Type B pancreatic cell (in vitro differentiated cells): ENCODE measurements at regions not wholly inside any gene's neighbourhood (a gene's known extent, or its start where the extent isn't known, plus 50 kb on each side); places are given as distances from the start of the nearest gene placed in this dataset.
A peak's percentile ranks its signal among the peaks of the same experiment; 100 is the strongest.

Source experiments
- DNase-seq: peaks from one replicate; pipeline ENCODE4 v3.0.0; 2021; ENCODE audit warnings: mixed read lengths; ENCODE audit not compliant: unreplicated experiment; ENCODE audit errors: extremely low spot score
- H3K27ac Mint-ChIP-seq: 2 replicates; pipeline ENCODE4 v1.8.0; 2021; ENCODE audit warnings: mild to moderate bottlenecking, mixed read lengths
- H3K27me3 Mint-ChIP-seq: 2 replicates; pipeline ENCODE4 v1.8.0; 2021; ENCODE audit warnings: mixed read lengths
- H3K36me3 Mint-ChIP-seq: 2 replicates; pipeline ENCODE4 v1.8.0; 2021; ENCODE audit warnings: mixed read lengths
- H3K4me1 Mint-ChIP-seq: one replicate; pipeline ENCODE4 v1.8.0; 2021; ENCODE audit warnings: mixed read lengths; ENCODE audit not compliant: unreplicated experiment
- H3K4me3 Mint-ChIP-seq: 2 replicates; pipeline ENCODE4 v1.8.0; 2021; ENCODE audit warnings: mild to moderate bottlenecking, mixed read lengths
- H3K9me3 Mint-ChIP-seq: 2 replicates; pipeline ENCODE4 v1.8.0; 2021; ENCODE audit warnings: mixed read lengths
- TF ChIP-seq, protein P1 (sequence below): fragments of 200-600 bp; sonication (generic); conservative IDR thresholded peaks from 2 replicates; pipeline ENCODE4 v1.5.0; 2021; ENCODE audit warnings: antibody characterized with exemption, mild to moderate bottlenecking

DNA sequence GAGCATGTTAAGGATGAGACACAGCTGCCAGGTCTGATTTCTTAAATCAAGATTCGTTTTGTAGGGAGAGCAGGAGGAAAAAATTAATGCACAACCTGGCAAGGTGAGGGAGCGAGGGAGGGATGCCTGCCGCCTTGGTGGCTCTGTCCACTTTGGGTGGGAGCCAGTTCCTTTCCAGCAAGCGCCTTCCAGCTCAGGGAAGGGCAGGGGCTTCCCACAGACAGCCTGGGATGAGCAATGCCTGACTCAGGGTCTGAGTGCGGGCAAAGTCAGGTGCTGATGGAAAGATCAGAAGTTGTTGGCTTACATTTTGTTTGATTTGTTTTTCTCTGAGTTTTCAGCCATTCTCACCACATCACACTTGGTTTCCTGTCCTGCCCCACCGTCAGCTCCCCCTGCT is 220.7 kb downstream of the ENGASE start:
- DNase-seq, result no peak
- TF ChIP-seq, protein P1, sequence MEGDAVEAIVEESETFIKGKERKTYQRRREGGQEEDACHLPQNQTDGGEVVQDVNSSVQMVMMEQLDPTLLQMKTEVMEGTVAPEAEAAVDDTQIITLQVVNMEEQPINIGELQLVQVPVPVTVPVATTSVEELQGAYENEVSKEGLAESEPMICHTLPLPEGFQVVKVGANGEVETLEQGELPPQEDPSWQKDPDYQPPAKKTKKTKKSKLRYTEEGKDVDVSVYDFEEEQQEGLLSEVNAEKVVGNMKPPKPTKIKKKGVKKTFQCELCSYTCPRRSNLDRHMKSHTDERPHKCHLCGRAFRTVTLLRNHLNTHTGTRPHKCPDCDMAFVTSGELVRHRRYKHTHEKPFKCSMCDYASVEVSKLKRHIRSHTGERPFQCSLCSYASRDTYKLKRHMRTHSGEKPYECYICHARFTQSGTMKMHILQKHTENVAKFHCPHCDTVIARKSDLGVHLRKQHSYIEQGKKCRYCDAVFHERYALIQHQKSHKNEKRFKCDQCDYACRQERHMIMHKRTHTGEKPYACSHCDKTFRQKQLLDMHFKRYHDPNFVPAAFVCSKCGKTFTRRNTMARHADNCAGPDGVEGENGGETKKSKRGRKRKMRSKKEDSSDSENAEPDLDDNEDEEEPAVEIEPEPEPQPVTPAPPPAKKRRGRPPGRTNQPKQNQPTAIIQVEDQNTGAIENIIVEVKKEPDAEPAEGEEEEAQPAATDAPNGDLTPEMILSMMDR, result no peak
- peaks cover 68% of the 10 kb centered on the region for H3K27me3 Mint-ChIP-seq
- H3K27ac Mint-ChIP-seq, result no peak overlapping the region
- no peaks in the 10 kb centered on the region for H3K4me1 Mint-ChIP-seq
- H3K36me3 Mint-ChIP-seq, result no peaks in the 10 kb centered on the region
- no peak overlapping the region for H3K4me3 Mint-ChIP-seq
- H3K9me3 Mint-ChIP-seq, result no peaks in the 10 kb centered on the region

DNA sequence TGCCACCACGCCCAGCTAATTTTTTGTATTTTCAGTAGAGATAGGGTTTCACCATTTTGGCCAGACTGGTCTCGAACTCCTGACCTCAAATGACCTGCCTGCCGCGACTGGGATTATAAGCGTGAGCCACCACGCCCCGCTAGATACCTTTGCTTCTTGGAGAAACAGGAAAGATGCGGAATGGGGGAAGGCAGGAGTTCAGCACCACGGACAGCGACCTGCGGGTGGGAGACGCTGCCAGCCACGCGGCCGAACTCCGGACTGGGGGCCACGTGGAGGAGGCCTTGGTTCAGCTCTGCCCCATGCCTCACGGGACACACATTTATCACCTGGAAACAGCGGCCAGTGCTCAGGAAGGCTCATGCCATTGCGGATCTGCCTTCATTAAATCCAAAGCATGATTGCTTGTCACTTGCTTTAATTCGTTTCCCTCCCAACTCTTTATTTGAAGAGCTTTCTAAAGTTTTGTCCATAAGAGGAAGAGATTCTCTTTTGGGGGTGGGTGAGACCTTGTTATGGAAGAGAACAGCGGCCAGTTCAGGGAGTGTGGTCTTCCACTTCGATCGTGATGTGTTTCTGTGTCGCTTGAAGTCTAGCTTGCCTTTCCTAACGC is 219.9 kb downstream of the ENGASE start:
- H3K27ac Mint-ChIP-seq, result no peak overlapping the region

DNA sequence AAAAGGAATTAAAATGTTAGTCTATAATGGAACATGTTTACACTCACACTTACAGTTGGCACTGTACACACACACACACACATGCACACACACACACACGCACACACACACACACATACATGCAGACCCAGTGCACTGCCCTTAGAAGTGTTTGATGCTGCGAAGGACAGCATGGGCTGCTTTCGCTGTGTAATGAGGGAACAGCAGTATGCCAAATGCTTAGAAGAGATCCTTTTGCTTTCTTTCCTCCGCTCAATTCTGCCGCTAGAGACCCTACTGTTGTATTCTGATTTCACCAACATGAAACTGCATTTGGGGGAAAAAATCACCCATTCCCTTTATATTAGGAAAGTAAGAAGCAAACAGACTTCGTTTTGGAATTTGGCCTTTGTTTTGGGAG is 217.9 kb downstream of the ENGASE start:
- H3K36me3 Mint-ChIP-seq, result no peaks in the 10 kb centered on the region
- no peak overlapping the region for H3K27ac Mint-ChIP-seq
- peaks cover 71% of the 10 kb centered on the region for H3K27me3 Mint-ChIP-seq
- H3K4me1 Mint-ChIP-seq, result no peaks in the 10 kb centered on the region
- TF ChIP-seq, protein P1, result no peak
- no peak overlapping the region for H3K4me3 Mint-ChIP-seq
- H3K9me3 Mint-ChIP-seq, result no peaks in the 10 kb centered on the region
- no peak for DNase-seq

More for the DNA sequence above, 219.9 kb downstream of the ENGASE start:
- H3K27me3 Mint-ChIP-seq, result peaks cover 71% of the 10 kb centered on the region
- no peaks in the 10 kb centered on the region for H3K36me3 Mint-ChIP-seq
- DNase-seq, result peak; percentile 88
- no peak overlapping the region for H3K4me3 Mint-ChIP-seq
- TF ChIP-seq, protein P1, result no peak
- no peaks in the 10 kb centered on the region for H3K9me3 Mint-ChIP-seq
- H3K4me1 Mint-ChIP-seq, result no peaks in the 10 kb centered on the region

DNA sequence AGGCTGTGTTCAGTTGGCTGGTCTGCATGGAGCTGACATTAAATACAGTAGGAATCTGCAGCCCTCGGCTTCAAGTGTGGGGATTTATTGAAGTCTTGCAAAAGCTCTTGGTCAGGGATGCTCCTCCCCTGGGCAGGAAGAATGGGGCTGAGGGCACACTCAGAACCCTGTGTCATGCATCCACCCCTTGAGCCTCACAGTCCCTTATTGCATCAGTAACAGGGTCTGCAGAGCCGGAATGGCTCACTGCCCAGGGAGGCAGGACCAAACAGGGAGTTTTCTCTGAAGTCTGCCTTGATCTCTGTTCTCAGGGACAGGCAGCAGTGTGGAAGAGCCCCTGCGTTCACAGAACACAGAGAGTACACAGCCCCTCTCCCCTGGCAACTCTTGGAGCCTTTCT is 216.8 kb downstream of the ENGASE start:
- Mint-ChIP-seq H3K9me3 (no peaks in the 10 kb centered on the region), H3K36me3 (no peaks in the 10 kb centered on the region), H3K27ac (no peak overlapping the region), H3K4me1 (no peaks in the 10 kb centered on the region), H3K27me3 (peaks cover 70% of the 10 kb centered on the region), H3K4me3 (no peak overlapping the region)
- DNase-seq, result no peak
- TF ChIP-seq, protein P1, result no peak

DNA sequence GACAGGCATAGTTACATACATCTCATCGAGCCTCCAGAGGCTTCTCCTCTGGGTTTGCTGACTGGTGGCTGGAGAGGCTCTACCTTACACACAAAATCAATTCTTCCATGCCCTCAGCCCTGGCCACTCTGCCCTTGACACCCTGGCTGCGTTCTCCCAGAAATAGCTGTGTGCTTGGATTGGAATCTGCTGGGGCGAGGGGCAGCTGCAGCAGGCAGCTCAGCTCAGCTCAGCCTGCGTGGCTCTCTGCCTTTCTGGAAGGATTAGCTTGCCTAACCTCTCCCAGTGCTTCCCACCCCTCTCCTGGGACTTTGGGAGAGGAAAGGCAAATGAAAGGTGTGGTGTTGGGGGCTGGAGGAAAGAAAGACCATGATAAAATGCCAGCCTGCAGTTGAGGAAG is 216.1 kb downstream of the ENGASE start:
- Mint-ChIP-seq H3K27me3 (peaks cover 71% of the 10 kb centered on the region), H3K4me3 (no peak overlapping the region), H3K27ac (no peak overlapping the region), H3K9me3 (no peaks in the 10 kb centered on the region), H3K4me1 (no peaks in the 10 kb centered on the region), H3K36me3 (no peaks in the 10 kb centered on the region)
- no peak for DNase-seq
- TF ChIP-seq, protein P1, result no peak

DNA sequence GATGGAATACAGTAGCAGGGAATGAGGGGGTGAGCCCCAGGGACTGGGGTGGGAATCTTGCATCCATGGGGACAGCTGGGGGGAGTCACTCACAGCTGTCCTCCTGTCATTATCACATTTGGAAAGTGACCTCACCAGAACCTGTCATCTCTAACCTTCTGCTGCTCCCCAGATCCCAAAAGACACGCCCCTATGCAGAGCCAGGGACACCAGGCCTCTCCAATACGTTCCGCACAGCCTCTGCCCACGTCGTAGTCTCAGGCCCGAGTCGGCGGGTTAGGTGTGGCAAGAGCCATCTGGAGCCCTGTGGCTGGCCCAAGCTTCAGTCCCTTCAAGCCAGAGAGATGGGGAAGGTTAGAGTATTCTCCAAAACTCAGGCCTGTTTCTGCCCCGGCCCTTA is 214.3 kb downstream of the ENGASE start:
- H3K27ac Mint-ChIP-seq, result no peak overlapping the region
- H3K4me3 Mint-ChIP-seq, result no peak overlapping the region
- no peak for DNase-seq
- H3K36me3 Mint-ChIP-seq, result no peaks in the 10 kb centered on the region
- H3K27me3 Mint-ChIP-seq, result peaks cover 62% of the 10 kb centered on the region
- H3K4me1 Mint-ChIP-seq, result no peaks in the 10 kb centered on the region
- no peaks in the 10 kb centered on the region for H3K9me3 Mint-ChIP-seq
- TF ChIP-seq, protein P1, result no peak
